Smooth muscle cell (in vitro differentiated cells): ENCODE measurements at regions not wholly inside any gene's neighbourhood (a gene's known extent, or its start where the extent isn't known, plus 50 kb on each side); places are given as distances from the start of the nearest gene placed in this dataset.

Experiments used
- DNase-seq: peaks from one replicate; lab custom pipeline; 2025; ENCODE audit not compliant: unreplicated experiment; lab: John Stamatoyannopoulos, UW
- H2AFZ ChIP-seq: fragments of 200-600 bp; sonication (generic); 2 replicates; pipeline ENCODE4 v1.6.0; 2016; ENCODE audit warnings: antibody characterized with exemption, low read depth, mild to moderate bottlenecking
- H3F3A ChIP-seq: fragments of 200-600 bp; sonication (generic); 2 replicates; pipeline ENCODE4 v1.6.0; 2017; ENCODE audit warnings: antibody characterized with exemption, low read depth
- H3K27ac ChIP-seq: fragments of 200-600 bp; sonication (generic); 2 replicates; pipeline ENCODE4 v1.5.1; 2016; ENCODE audit warnings: low read depth, mild to moderate bottlenecking
- H3K27me3 ChIP-seq: fragments of 200-600 bp; sonication (generic); 2 replicates; pipeline ENCODE4 v1.6.1; 2016; ENCODE audit warnings: low read depth, mild to moderate bottlenecking
- H3K36me3 ChIP-seq: fragments of 200-600 bp; sonication (generic); 2 replicates; pipeline ENCODE4 v1.5.1; 2016; ENCODE audit warnings: low read depth
- H3K4me1 ChIP-seq: fragments of 200-600 bp; sonication (generic); 2 replicates; pipeline ENCODE4 v1.5.1; 2016; ENCODE audit warnings: low read depth
- H3K4me2 ChIP-seq: fragments of 200-600 bp; sonication (generic); 2 replicates; pipeline ENCODE4 v1.6.0; 2016; ENCODE audit warnings: mild to moderate bottlenecking
- H3K4me3 ChIP-seq: fragments of 200-600 bp; sonication (generic); 2 replicates; pipeline ENCODE4 v1.5.1; 2016; ENCODE audit warnings: mild to moderate bottlenecking
- H3K79me2 ChIP-seq: fragments of 200-600 bp; sonication (generic); 2 replicates; pipeline ENCODE4 v1.6.0; 2016; ENCODE audit warnings: low read depth, mild to moderate bottlenecking
- H3K9ac ChIP-seq: fragments of 200-600 bp; sonication (generic); 2 replicates; pipeline ENCODE4 v1.6.0; 2016; ENCODE audit warnings: low read depth
- H3K9me3 ChIP-seq: fragments of 200-600 bp; sonication (generic); replicated peaks from 2 replicates; pipeline ENCODE4 v1.5.1; 2016; ENCODE audit warnings: low read depth
- H4K20me1 ChIP-seq: fragments of 200-600 bp; sonication (generic); 2 replicates; pipeline ENCODE4 v1.6.0; 2016; ENCODE audit warnings: low read depth
- CTCF ChIP-seq: fragments of 200-600 bp; sonication (generic); IDR thresholded peaks from 2 replicates; pipeline ENCODE4 v1.5.1; 2017; ENCODE audit warnings: borderline replicate concordance, mild to moderate bottlenecking, antibody characterized with exemption; ENCODE audit not compliant: insufficient read depth, poor library complexity, severe bottlenecking
- WGBS: methylation state at CpG from one replicate; pipeline ENCODE4 v1.1.7; 2016; ENCODE audit warnings: low lambda C conversion rate; 5-methylcytosine and 5-hydroxymethylcytosine counted together

GRCh38 chr13:103945836-103946235 lies 879.6 kb upstream of the SLC10A2 start:
- Histone ChIP-seq H3K27me3 (no peaks in the 10 kb centered on the region), H3K4me3 (no peak overlapping the region), H3K9me3 (no peaks in the 10 kb centered on the region), H2AFZ (no peak overlapping the region), H4K20me1 (no peaks in the 10 kb centered on the region), H3K36me3 (no peaks in the 10 kb centered on the region), H3K9ac (no peak overlapping the region), H3K4me2 (no peak overlapping the region), H3F3A (no peaks in the 10 kb centered on the region), H3K4me1 (no peaks in the 10 kb centered on the region), H3K27ac (no peak overlapping the region), H3K79me2 (no peaks in the 10 kb centered on the region)
- TF ChIP-seq CTCF = no peak
- no peak for DNase-seq

- H3K4me3 ChIP-seq = no peak overlapping the region
Measured at GRCh38 chr13:103941506-103942140, 875.4 kb upstream of the SLC10A2 start.

GRCh38 chr13:103935117-103935516 lies 868.9 kb upstream of the SLC10A2 start:
- Histone ChIP-seq H3F3A (no peaks in the 10 kb centered on the region), H3K4me2 (no peak overlapping the region), H3K4me3 (no peak overlapping the region), H3K9ac (no peak overlapping the region), H3K36me3 (no peaks in the 10 kb centered on the region), H3K9me3 (no peaks in the 10 kb centered on the region), H2AFZ (no peak overlapping the region), H3K79me2 (no peaks in the 10 kb centered on the region), H3K4me1 (no peaks in the 10 kb centered on the region), H3K27me3 (no peaks in the 10 kb centered on the region), H4K20me1 (no peaks in the 10 kb centered on the region), H3K27ac (no peak overlapping the region)
- no peak for DNase-seq
- 70% methylated on average over 4 of the region's 4 CpGs for WGBS
- no peak for TF ChIP-seq CTCF

More at GRCh38 chr13:103941506-103942140, 875.4 kb upstream of the SLC10A2 start:
- no peak for DNase-seq
- Histone ChIP-seq H3K4me2 (no peak overlapping the region), H4K20me1 (no peaks in the 10 kb centered on the region), H3K9me3 (no peaks in the 10 kb centered on the region), H3K79me2 (no peaks in the 10 kb centered on the region), H3F3A (no peaks in the 10 kb centered on the region), H3K36me3 (no peaks in the 10 kb centered on the region), H3K9ac (no peak overlapping the region), H2AFZ (no peak overlapping the region), H3K4me1 (no peaks in the 10 kb centered on the region), H3K27me3 (no peaks in the 10 kb centered on the region), H3K27ac (no peak overlapping the region)
- no peak for TF ChIP-seq CTCF
- WGBS = 79% methylated on average over 1 of the region's 1 CpG

GRCh38 chr13:103931885-103932284 lies 865.7 kb upstream of the SLC10A2 start:
- 95% methylated on average over 12 of the region's 12 CpGs for WGBS
- no peak for TF ChIP-seq CTCF

More at GRCh38 chr13:103931885-103932284, 865.7 kb upstream of the SLC10A2 start:
- Histone ChIP-seq H3K4me2 (no peak overlapping the region), H3K4me1 (no peaks in the 10 kb centered on the region), H3K27ac (no peak overlapping the region), H4K20me1 (no peaks in the 10 kb centered on the region), H3K9ac (no peak overlapping the region), H3K27me3 (no peaks in the 10 kb centered on the region), H3K79me2 (no peaks in the 10 kb centered on the region), H3K36me3 (no peaks in the 10 kb centered on the region), H3F3A (no peaks in the 10 kb centered on the region), H3K4me3 (no peak overlapping the region), H3K9me3 (no peaks in the 10 kb centered on the region), H2AFZ (no peak overlapping the region)
- no peak for DNase-seq
